ENCODE measurements at regions not wholly inside any gene's neighbourhood (a gene's known extent, or its start where the extent isn't known, plus 50 kb on each side); places are given as distances from the start of the nearest gene placed in this dataset.

GRCh38 chr15:94107652-94108051, 123.7 kb upstream of the MCTP2 start:
- no peak for DNase-seq
- Mint-ChIP-seq H3K27me3 (ENCODE audit: insufficient read depth) (peaks cover 2% of the 10 kb centered on the region; the same call in 1 of the 2 replicates), H3K36me3 (ENCODE audit: low read depth) (no peaks in the 10 kb centered on the region), H3K4me3 (no peak overlapping the region), H3K27ac (no peak overlapping the region), H3K4me1 (ENCODE audit: low read depth) (peaks cover 6% of the 10 kb centered on the region; the same call in 1 of the 2 replicates), H3K9me3 (no peaks in the 10 kb centered on the region)
- no peak for TF ChIP-seq CTCF (IDR thresholded peaks at IDR 0.05)

GRCh38 chr15:94105760-94106159, 125.6 kb upstream of the MCTP2 start:
- no peak for DNase-seq
- Mint-ChIP-seq H3K36me3 (ENCODE audit: low read depth) (no peaks in the 10 kb centered on the region), H3K27me3 (ENCODE audit: insufficient read depth) (peaks cover 8% of the 10 kb centered on the region; the same call in 1 of the 2 replicates), H3K27ac (no peak overlapping the region), H3K9me3 (no peaks in the 10 kb centered on the region), H3K4me3 (no peak overlapping the region), H3K4me1 (ENCODE audit: low read depth) (peaks cover 2% of the 10 kb centered on the region; the same call in 1 of the 2 replicates)
- TF ChIP-seq CTCF (IDR thresholded peaks at IDR 0.05), result no peak

DNA sequence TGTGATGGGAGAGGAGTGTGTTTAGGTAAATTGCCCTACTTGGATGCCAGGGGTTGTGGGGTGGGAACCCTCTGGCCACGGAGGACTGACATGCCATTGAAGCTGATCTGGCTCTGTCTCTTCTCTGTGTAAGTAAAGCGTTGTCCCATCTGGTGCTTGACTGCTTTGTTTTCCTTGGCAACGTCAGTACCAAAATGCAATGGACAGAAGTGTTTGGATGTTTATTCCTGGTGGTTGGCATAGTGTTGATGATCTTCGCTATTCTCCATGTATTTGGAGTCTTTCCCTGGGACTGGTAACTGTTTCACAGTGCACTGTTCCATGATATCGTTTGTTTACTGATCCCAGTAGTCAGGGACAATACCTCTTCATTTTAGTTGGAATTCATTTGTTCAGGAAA, 130.5 kb upstream of the MCTP2 start:
- Mint-ChIP-seq H3K27me3 (ENCODE audit: insufficient read depth) (peaks cover 5% of the 10 kb centered on the region; the same call in 1 of the 2 replicates), H3K4me1 (ENCODE audit: low read depth) (peaks cover 25% of the 10 kb centered on the region), H3K9me3 (no peaks in the 10 kb centered on the region), H3K4me3 (no peak overlapping the region), H3K36me3 (ENCODE audit: low read depth) (no peaks in the 10 kb centered on the region), H3K27ac (no peak overlapping the region)
- no peak for TF ChIP-seq CTCF (IDR thresholded peaks at IDR 0.05)
- no peak for DNase-seq

- Mint-ChIP-seq H3K27ac (no peak overlapping the region), H3K27me3 (ENCODE audit: insufficient read depth) (peaks cover 5% of the 10 kb centered on the region; the same call in 1 of the 2 replicates), H3K9me3 (no peaks in the 10 kb centered on the region), H3K4me3 (no peak overlapping the region), H3K4me1 (ENCODE audit: low read depth) (peaks cover 25% of the 10 kb centered on the region), H3K36me3 (ENCODE audit: low read depth) (no peaks in the 10 kb centered on the region)
- TF ChIP-seq CTCF (IDR thresholded peaks at IDR 0.05), result no peak
- no peak for DNase-seq
Measured at GRCh38 chr15:94099574-94099960, 131.8 kb upstream of the MCTP2 start.

- Mint-ChIP-seq H3K4me1 (ENCODE audit: low read depth) (peaks cover 25% of the 10 kb centered on the region), H3K4me3 (no peak overlapping the region), H3K36me3 (ENCODE audit: low read depth) (no peaks in the 10 kb centered on the region), H3K9me3 (no peaks in the 10 kb centered on the region), H3K27ac (no peak overlapping the region), H3K27me3 (ENCODE audit: insufficient read depth) (peaks cover 5% of the 10 kb centered on the region; the same call in 1 of the 2 replicates)
- DNase-seq, result no peak
- no peak for TF ChIP-seq CTCF (IDR thresholded peaks at IDR 0.05)
Measured at GRCh38 chr15:94098921-94099573, 132.3 kb upstream of the MCTP2 start.
